Activated CD8-positive, alpha-beta T cell treated with anti-CD3 and anti-CD28 coated beads for 36 hours (primary cell): ENCODE measurements at regions not wholly inside any gene's neighbourhood (a gene's known extent, or its start where the extent isn't known, plus 50 kb on each side); places are given as distances from the start of the nearest gene placed in this dataset.
"Not testable (repeated sequence)": the region's sequence is repeated elsewhere in the genome, so short reads cannot be mapped to it uniquely, and the experiment has no call there.

ENCODE experiments used
- ATAC-seq: fragments of 200-7000 bp; cut with Tn5 transposase; one replicate; pipeline ENCODE4 v1.10.0; 2021; ENCODE audit warnings: mild to moderate bottlenecking, moderate library complexity
- CTCF ChIA-PET: fragments of 350-600 bp; sonication (Branson Sonifier 250); formaldehyde crosslinking; loops from one replicate; lab custom pipeline; 2021; ENCODE audit warnings: antibody characterized with exemption; lab: Charles Lee
- POLR2A ChIA-PET: fragments of 350-600 bp; sonication (Branson Sonifier 250); formaldehyde crosslinking; loops from one replicate; lab custom pipeline; 2021; ENCODE audit warnings: antibody characterized with exemption; lab: Charles Lee
- DNase-seq: peaks from one replicate; pipeline ENCODE4 v3.0.0-alpha.2; 2020
- H3K27ac Mint-ChIP-seq: one replicate; pipeline ENCODE4 v1.8.0; 2021; ENCODE audit warnings: mild to moderate bottlenecking, mixed read lengths
- H3K27me3 Mint-ChIP-seq: one replicate; pipeline ENCODE4 v1.8.0; 2021; ENCODE audit warnings: mixed read lengths
- H3K36me3 Mint-ChIP-seq: one replicate; pipeline ENCODE4 v1.8.0; 2021; ENCODE audit warnings: low read depth, mixed read lengths
- H3K4me1 Mint-ChIP-seq: one replicate; pipeline ENCODE4 v1.8.0; 2021; ENCODE audit warnings: low read depth, mixed read lengths
- H3K4me3 Mint-ChIP-seq: one replicate; pipeline ENCODE4 v1.8.0; 2021; ENCODE audit warnings: mild to moderate bottlenecking, moderate library complexity, mixed read lengths
- H3K9me3 Mint-ChIP-seq: one replicate; pipeline ENCODE4 v1.8.0; 2021; ENCODE audit warnings: mixed read lengths
- intact Hi-C: fragments of 100-400 bp; cut with micrococcal nuclease; formaldehyde crosslinking; loops from one replicate; pipeline ENCODE4 v1.10.0; 2022

GRCh38 chr9:41787270-41787669, 342.0 kb downstream of the CNTNAP3B start:
- H3K4me3 Mint-ChIP-seq, H3K4me1 Mint-ChIP-seq, ATAC-seq: not testable (repeated sequence)

GRCh38 chr9:41784006-41784405, 345.2 kb downstream of the CNTNAP3B start:
- POLR2A ChIA-PET, H3K36me3 Mint-ChIP-seq, ATAC-seq, intact Hi-C loops, H3K9me3 Mint-ChIP-seq, H3K27me3 Mint-ChIP-seq, H3K4me1 Mint-ChIP-seq, CTCF ChIA-PET, H3K4me3 Mint-ChIP-seq, DNase-seq, H3K27ac Mint-ChIP-seq: not testable (repeated sequence)

More at GRCh38 chr9:41787270-41787669, 342.0 kb downstream of the CNTNAP3B start:
- intact Hi-C loops, H3K27me3 Mint-ChIP-seq, H3K27ac Mint-ChIP-seq, DNase-seq, POLR2A ChIA-PET, H3K9me3 Mint-ChIP-seq, H3K36me3 Mint-ChIP-seq, CTCF ChIA-PET: not testable (repeated sequence)

- H3K27ac Mint-ChIP-seq, POLR2A ChIA-PET, H3K9me3 Mint-ChIP-seq, DNase-seq, ATAC-seq, H3K4me3 Mint-ChIP-seq, CTCF ChIA-PET, H3K27me3 Mint-ChIP-seq, intact Hi-C loops, H3K36me3 Mint-ChIP-seq, H3K4me1 Mint-ChIP-seq: not testable (repeated sequence)
These were observed 346.0 kb downstream of the CNTNAP3B start for GRCh38 chr9:41783070-41783810.

- CTCF ChIA-PET, POLR2A ChIA-PET, H3K9me3 Mint-ChIP-seq, DNase-seq, H3K27ac Mint-ChIP-seq, ATAC-seq, H3K4me3 Mint-ChIP-seq, intact Hi-C loops, H3K27me3 Mint-ChIP-seq, H3K36me3 Mint-ChIP-seq, H3K4me1 Mint-ChIP-seq: not testable (repeated sequence)
These were observed 347.3 kb downstream of the CNTNAP3B start for GRCh38 chr9:41781899-41782298.

- CTCF ChIA-PET, H3K36me3 Mint-ChIP-seq, H3K27me3 Mint-ChIP-seq, H3K4me3 Mint-ChIP-seq, POLR2A ChIA-PET, H3K4me1 Mint-ChIP-seq, DNase-seq, H3K9me3 Mint-ChIP-seq, ATAC-seq, H3K27ac Mint-ChIP-seq, intact Hi-C loops: not testable (repeated sequence)
These were observed 349.3 kb downstream of the CNTNAP3B start for GRCh38 chr9:41779897-41780406.

- CTCF ChIA-PET, H3K4me3 Mint-ChIP-seq, DNase-seq, ATAC-seq, POLR2A ChIA-PET, H3K36me3 Mint-ChIP-seq, H3K27ac Mint-ChIP-seq, H3K9me3 Mint-ChIP-seq, intact Hi-C loops, H3K27me3 Mint-ChIP-seq, H3K4me1 Mint-ChIP-seq: not testable (repeated sequence)
These were observed 350.0 kb downstream of the CNTNAP3B start for GRCh38 chr9:41779192-41779591.

GRCh38 chr9:41778535-41779071, 350.6 kb downstream of the CNTNAP3B start:
- H3K4me1 Mint-ChIP-seq, ATAC-seq, POLR2A ChIA-PET, H3K9me3 Mint-ChIP-seq, H3K27me3 Mint-ChIP-seq, H3K4me3 Mint-ChIP-seq, DNase-seq, CTCF ChIA-PET, H3K27ac Mint-ChIP-seq, intact Hi-C loops, H3K36me3 Mint-ChIP-seq: not testable (repeated sequence)

GRCh38 chr9:41777536-41777935, 351.7 kb downstream of the CNTNAP3B start:
- H3K27ac Mint-ChIP-seq, H3K27me3 Mint-ChIP-seq, H3K9me3 Mint-ChIP-seq, POLR2A ChIA-PET, H3K4me1 Mint-ChIP-seq, intact Hi-C loops, H3K4me3 Mint-ChIP-seq, ATAC-seq, CTCF ChIA-PET, H3K36me3 Mint-ChIP-seq, DNase-seq: not testable (repeated sequence)

- H3K36me3 Mint-ChIP-seq, H3K27ac Mint-ChIP-seq, H3K4me3 Mint-ChIP-seq, POLR2A ChIA-PET, H3K4me1 Mint-ChIP-seq, DNase-seq, intact Hi-C loops, ATAC-seq, H3K27me3 Mint-ChIP-seq, CTCF ChIA-PET, H3K9me3 Mint-ChIP-seq: not testable (repeated sequence)
These were observed 356.7 kb downstream of the CNTNAP3B start for GRCh38 chr9:41772541-41772940.

- H3K4me3 Mint-ChIP-seq, POLR2A ChIA-PET, H3K36me3 Mint-ChIP-seq, DNase-seq, intact Hi-C loops, H3K9me3 Mint-ChIP-seq, CTCF ChIA-PET, ATAC-seq, H3K4me1 Mint-ChIP-seq, H3K27me3 Mint-ChIP-seq, H3K27ac Mint-ChIP-seq: not testable (repeated sequence)
These were observed 357.5 kb downstream of the CNTNAP3B start for GRCh38 chr9:41771693-41772092.

GRCh38 chr9:41754822-41755221, 374.4 kb downstream of the CNTNAP3B start:
- H3K27ac Mint-ChIP-seq, H3K9me3 Mint-ChIP-seq, H3K4me1 Mint-ChIP-seq, CTCF ChIA-PET, intact Hi-C loops, H3K27me3 Mint-ChIP-seq, DNase-seq, H3K4me3 Mint-ChIP-seq, H3K36me3 Mint-ChIP-seq, POLR2A ChIA-PET, ATAC-seq: not testable (repeated sequence)

GRCh38 chr9:41754403-41754802, 374.8 kb downstream of the CNTNAP3B start:
- intact Hi-C loops, DNase-seq, ATAC-seq, CTCF ChIA-PET, H3K36me3 Mint-ChIP-seq, H3K27ac Mint-ChIP-seq, POLR2A ChIA-PET, H3K4me3 Mint-ChIP-seq, H3K27me3 Mint-ChIP-seq, H3K9me3 Mint-ChIP-seq, H3K4me1 Mint-ChIP-seq: not testable (repeated sequence)
